ENCODE measurements at regions not wholly inside any gene's neighbourhood (a gene's known extent, or its start where the extent isn't known, plus 50 kb on each side); places are given as distances from the start of the nearest gene placed in this dataset.

DNA sequence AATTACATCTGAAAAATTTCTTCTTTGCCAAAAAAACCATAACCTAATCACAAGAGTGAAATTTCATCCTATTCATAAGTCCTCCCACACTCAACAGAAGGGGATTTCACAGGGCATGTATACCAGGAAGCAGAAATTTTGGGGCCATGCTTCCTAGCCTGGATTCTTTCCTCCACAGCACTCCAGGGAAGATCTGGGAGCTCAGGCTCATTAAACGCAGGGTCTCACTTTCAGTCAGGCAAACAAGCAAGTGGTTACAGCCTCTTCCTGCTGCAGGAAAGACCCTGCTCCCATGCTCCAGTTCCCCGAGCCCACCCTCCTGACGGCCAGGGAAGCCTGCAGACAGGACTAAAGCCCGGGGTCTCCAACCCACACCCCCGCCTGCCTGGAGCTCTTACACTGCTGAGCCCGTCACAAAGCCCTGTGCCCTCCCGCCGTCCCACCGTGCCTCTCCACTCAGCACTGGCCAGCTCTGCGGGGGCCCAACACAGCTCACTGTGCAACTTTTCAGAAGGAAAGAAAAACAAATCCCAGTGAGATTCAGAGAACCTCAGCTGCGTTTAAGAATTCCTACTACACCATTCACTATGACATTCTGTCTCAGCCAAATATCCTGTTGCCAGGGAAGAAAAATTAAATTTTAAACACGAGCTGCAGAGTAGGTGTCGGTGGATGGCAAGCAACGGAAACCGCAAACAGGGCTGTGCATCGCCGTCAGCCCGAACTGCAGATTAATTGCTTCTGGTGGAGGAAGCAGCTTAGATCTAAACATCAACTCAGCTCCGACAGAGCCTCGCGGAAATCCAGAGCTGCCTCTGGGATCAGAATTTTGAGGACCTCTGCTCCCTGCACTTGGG lies 106.7 kb upstream of the SFSWAP start:
- no peak for TF ChIP-seq POLR2A (IDR thresholded peaks at IDR 0.05)
- TF ChIP-seq, protein P1, sequence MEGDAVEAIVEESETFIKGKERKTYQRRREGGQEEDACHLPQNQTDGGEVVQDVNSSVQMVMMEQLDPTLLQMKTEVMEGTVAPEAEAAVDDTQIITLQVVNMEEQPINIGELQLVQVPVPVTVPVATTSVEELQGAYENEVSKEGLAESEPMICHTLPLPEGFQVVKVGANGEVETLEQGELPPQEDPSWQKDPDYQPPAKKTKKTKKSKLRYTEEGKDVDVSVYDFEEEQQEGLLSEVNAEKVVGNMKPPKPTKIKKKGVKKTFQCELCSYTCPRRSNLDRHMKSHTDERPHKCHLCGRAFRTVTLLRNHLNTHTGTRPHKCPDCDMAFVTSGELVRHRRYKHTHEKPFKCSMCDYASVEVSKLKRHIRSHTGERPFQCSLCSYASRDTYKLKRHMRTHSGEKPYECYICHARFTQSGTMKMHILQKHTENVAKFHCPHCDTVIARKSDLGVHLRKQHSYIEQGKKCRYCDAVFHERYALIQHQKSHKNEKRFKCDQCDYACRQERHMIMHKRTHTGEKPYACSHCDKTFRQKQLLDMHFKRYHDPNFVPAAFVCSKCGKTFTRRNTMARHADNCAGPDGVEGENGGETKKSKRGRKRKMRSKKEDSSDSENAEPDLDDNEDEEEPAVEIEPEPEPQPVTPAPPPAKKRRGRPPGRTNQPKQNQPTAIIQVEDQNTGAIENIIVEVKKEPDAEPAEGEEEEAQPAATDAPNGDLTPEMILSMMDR (IDR thresholded peaks at IDR 0.05): no peak
